ENCODE measurements at regions not wholly inside any gene's neighbourhood (a gene's known extent, or its start where the extent isn't known, plus 50 kb on each side); places are given as distances from the start of the nearest gene placed in this dataset.

- no peak overlapping the region for H3K4me2 ChIP-seq (ENCODE audit: insufficient read depth, low read length)
- no peaks in the 10 kb centered on the region for H3K79me2 ChIP-seq (ENCODE audit: control insufficient read depth, insufficient read depth, low read length)
- intact Hi-C loops (cut with micrococcal nuclease) = no loop called here
- H3K27ac ChIP-seq (ENCODE audit: extremely low read depth, low read depth, low read length) = no peak overlapping the region
- H3K36me3 ChIP-seq (ENCODE audit: control insufficient read depth, insufficient read depth, low read length) = no peaks in the 10 kb centered on the region
- no peaks in the 10 kb centered on the region for H4K20me1 ChIP-seq (replicated peaks; ENCODE audit: control insufficient read depth, insufficient read depth, low read length)
- H3K27me3 ChIP-seq (ENCODE audit: control insufficient read depth in 2 of 2, insufficient read depth in 2 of 2, low read length in 2 of 2) = no peaks in the 10 kb centered on the region
- CTCF ChIA-PET (ENCODE audit: low intra/inter-chr PET ratio) = no interaction called here
- BruUV-seq (replicated peaks) = no TSS peak
- POLR2A ChIA-PET = no interaction called here
- in situ Hi-C loops (cut with MboI) = no loop called here
- ATAC-seq (no peak), FAIRE-seq (no peak), DNase-seq (ENCODE audit: extremely low read depth in 1 of 4, low spot score in 3 of 4) (no peak)
- 0% methylated on average over 2 of the region's 2 CpGs for WGBS (ENCODE audit: insufficient coverage, low coverage, missing lambda C conversion rate)
- H3K9ac ChIP-seq (ENCODE audit: insufficient read depth in 1 of 2, low read depth in 2 of 2, low read length in 2 of 2) = no peak overlapping the region
- no peaks in the 10 kb centered on the region for H3K9me1 ChIP-seq (ENCODE audit: control insufficient read depth, insufficient read depth, low read length)
- no peaks in the 10 kb centered on the region for H3K4me1 ChIP-seq (replicated peaks in 1 of 2; ENCODE audit: control insufficient read depth in 2 of 2, insufficient read depth in 2 of 2, low read length in 2 of 2)
- no peak overlapping the region for H2AFZ ChIP-seq (ENCODE audit: low read depth, low read length)
- H3K9me3 ChIP-seq (replicated peaks; ENCODE audit: control insufficient read depth, insufficient read depth, low read depth, low read length) = no peaks in the 10 kb centered on the region
- H3K4me3 ChIP-seq = no peak overlapping the region
- TF ChIP-seq NCOR1 (IDR thresholded peaks at IDR 0.05) = no peak
- no peak for TF ChIP-seq GTF3C2 (IDR thresholded peaks at IDR 0.05; ENCODE audit: borderline replicate concordance, extremely low read depth, insufficient read length)
- TF ChIP-seq TEAD4 (IDR thresholded peaks at IDR 0.05; ENCODE audit: low read length) = no peak
- no peak for TF ChIP-seq TEAD4 (CRISPR knock-in tag; IDR thresholded peaks at IDR 0.05; ENCODE audit: borderline replicate concordance)
Observed at GRCh38 chr2:162926501-162926900, 87.9 kb upstream of the KCNH7 start.

- ATAC-seq (no peak), DNase-seq (ENCODE audit: extremely low read depth in 1 of 4, low spot score in 3 of 4) (no peak), FAIRE-seq (no peak)
- no peaks in the 10 kb centered on the region for H3K27me3 ChIP-seq (ENCODE audit: control insufficient read depth in 2 of 2, insufficient read depth in 2 of 2, low read length in 2 of 2)
- no peak for TF ChIP-seq SPI1 (IDR thresholded peaks at IDR 0.05; ENCODE audit: borderline replicate concordance, low read depth, low read length)
- no peak for TF ChIP-seq ELK3 (CRISPR knock-in tag; IDR thresholded peaks at IDR 0.05)
- no peak for TF ChIP-seq GTF2A2 (tag; IDR thresholded peaks at IDR 0.05)
- TF ChIP-seq ZNF311 (CRISPR knock-in tag; IDR thresholded peaks at IDR 0.05) = no peak
- no peak overlapping the region for H3K9ac ChIP-seq (ENCODE audit: insufficient read depth in 1 of 2, low read depth in 2 of 2, low read length in 2 of 2)
- intact Hi-C loops (cut with micrococcal nuclease) (no loop called here), in situ Hi-C loops (cut with MboI) (no loop called here)
- H3K36me3 ChIP-seq (ENCODE audit: control insufficient read depth, insufficient read depth, low read length) = no peaks in the 10 kb centered on the region
- no peak overlapping the region for H2AFZ ChIP-seq (ENCODE audit: low read depth, low read length)
- no peak overlapping the region for H3K27ac ChIP-seq (ENCODE audit: extremely low read depth, low read depth, low read length)
- no peaks in the 10 kb centered on the region for H3K9me1 ChIP-seq (ENCODE audit: control insufficient read depth, insufficient read depth, low read length)
- H3K4me2 ChIP-seq (ENCODE audit: insufficient read depth, low read length) = no peak overlapping the region
- no TSS peak for BruUV-seq (replicated peaks)
- H3K4me1 ChIP-seq (replicated peaks in 1 of 2; ENCODE audit: control insufficient read depth in 2 of 2, insufficient read depth in 2 of 2, low read length in 2 of 2) = no peaks in the 10 kb centered on the region
- POLR2A ChIA-PET = no interaction called here
- H3K79me2 ChIP-seq (ENCODE audit: control insufficient read depth, insufficient read depth, low read length) = no peaks in the 10 kb centered on the region
- no peak overlapping the region for H3K4me3 ChIP-seq
- H4K20me1 ChIP-seq (replicated peaks; ENCODE audit: control insufficient read depth, insufficient read depth, low read length) = no peaks in the 10 kb centered on the region
- no peaks in the 10 kb centered on the region for H3K9me3 ChIP-seq (replicated peaks; ENCODE audit: control insufficient read depth, insufficient read depth, low read depth, low read length)
- CTCF ChIA-PET (ENCODE audit: low intra/inter-chr PET ratio) = no interaction called here
Observed at GRCh38 chr2:162925595-162925994, 87.0 kb upstream of the KCNH7 start.
